GM19035 (cell line): ENCODE measurements at regions not wholly inside any gene's neighbourhood (a gene's known extent, or its start where the extent isn't known, plus 50 kb on each side); places are given as distances from the start of the nearest gene placed in this dataset.
"Not testable (repeated sequence)": the region's sequence is repeated elsewhere in the genome, so short reads cannot be mapped to it uniquely, and the experiment has no call there.

Source experiments
- ATAC-seq: cut with Tn5 transposase; IDR thresholded peaks from one replicate; pipeline ENCODE4 v1.9.1; 2021; ENCODE audit not compliant: unreplicated experiment

DNA sequence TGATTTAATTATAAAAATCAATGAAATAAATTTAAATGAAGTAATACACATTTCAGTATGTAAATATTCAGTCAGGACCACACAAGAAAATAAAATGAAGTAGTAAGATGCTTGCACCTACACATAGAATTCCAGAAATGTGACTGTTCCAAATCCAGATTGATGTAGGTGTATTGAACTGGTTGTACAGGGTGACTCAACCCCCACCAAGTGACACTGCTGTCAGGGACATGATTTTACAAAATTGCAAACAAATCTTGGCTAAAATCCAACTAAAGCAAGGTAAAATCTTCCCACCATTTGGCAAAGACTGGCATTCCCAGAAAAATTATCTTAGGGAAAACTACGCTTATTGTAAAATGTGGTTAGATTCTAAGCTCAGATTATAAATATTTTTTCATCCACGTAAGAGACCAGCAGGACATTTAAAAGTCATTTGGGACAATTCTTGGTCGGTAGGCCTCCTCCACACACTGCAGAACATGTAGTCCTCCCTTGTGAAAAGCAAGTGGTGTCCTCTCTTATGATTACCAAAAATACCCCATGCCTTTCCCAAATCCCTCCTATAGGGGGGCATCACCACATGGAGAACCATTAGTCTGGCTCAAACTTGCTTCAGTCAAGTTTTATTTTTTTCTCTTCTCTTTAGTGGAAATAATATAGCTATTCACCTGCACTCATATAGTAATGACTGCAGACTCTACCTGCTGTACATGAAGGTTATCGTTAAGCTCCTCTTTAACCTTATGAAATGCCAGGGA lies 287.1 kb upstream of the SMIM30 start:
- ATAC-seq: no peak

DNA sequence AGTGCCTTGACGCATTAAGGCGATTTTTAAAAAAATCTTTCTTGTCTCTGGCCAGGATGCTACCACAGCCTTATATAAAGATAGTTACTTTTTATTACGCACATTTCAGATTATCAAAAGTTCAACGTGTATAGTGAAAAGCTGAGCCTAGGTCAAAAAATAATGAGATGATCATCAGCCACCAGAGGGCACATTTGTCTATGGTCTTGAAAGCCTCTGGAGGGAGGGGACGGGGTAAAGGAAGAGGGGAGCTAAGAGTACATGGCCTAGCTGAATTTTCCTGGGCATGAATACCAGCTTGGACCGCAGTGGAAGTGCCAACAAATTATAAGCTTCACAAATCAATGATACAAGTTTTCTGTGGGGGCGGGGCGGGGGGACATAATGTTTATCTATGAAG lies 285.9 kb upstream of the SMIM30 start:
- ATAC-seq: no peak

DNA sequence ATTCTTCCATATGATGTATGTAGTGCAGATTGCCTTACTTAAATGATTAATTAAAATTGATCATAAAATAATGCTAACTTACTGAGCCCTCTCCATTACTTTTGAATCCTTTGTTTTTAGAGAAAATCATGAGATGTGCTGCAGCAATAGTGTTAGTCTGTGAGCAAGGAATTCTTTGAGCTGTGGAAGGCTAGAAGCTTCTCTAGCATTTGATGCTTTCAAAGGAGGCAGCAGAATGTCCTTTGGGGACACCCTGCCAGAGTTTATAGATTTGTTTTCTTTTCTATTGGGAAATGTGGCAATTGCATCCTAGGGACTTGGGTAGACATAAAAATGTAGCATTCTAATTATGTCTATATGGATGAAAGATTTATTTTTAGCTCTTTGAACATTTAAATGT lies 284.1 kb upstream of the SMIM30 start:
- no peak for ATAC-seq

DNA sequence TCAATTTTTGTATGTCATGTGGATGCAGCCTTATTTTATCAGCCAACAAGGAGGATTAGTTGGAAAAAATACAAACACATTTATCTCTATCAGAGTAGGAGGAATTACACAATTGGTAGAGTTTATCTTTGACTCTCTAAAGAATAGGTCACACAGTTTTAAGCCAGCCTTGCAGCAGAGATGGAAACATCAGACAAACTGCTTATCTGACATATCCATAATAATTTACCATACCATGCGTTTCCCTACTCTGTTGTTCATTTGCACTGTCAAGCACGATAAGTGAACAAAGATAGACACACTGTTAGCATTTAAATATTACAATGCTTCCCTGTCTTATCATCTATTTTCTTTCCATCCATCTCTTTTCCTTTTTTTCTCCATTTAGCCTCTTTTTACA lies 283.7 kb upstream of the SMIM30 start:
- no peak for ATAC-seq

DNA sequence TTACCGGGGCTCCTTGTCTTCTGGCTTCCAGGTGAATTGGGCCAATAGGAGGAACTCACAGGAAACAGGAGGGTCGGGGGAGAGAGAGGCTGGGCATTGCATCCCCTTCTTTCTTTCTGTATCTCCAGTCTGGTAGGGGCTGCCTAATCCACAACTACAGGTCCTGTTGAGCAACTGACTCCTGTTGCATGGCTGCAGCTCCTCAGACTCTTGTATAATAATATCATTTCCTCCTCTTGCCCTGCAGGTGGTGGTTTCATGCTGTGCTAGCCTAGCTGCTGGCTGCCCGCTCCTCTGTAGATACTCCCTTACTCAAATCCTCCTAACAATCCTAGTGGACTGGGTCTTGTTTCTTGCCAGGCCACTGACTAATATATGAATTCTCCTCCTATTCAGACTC lies 276.5 kb upstream of the SMIM30 start:
- no peak for ATAC-seq

GRCh38 chr7:113392841-113393540 lies 274.6 kb upstream of the SMIM30 start:
- no peak for ATAC-seq

GRCh38 chr7:113392421-113392820 lies 274.1 kb upstream of the SMIM30 start:
- ATAC-seq: no peak

GRCh38 chr7:113389112-113389646 lies 270.8 kb upstream of the SMIM30 start:
- ATAC-seq: no peak

DNA sequence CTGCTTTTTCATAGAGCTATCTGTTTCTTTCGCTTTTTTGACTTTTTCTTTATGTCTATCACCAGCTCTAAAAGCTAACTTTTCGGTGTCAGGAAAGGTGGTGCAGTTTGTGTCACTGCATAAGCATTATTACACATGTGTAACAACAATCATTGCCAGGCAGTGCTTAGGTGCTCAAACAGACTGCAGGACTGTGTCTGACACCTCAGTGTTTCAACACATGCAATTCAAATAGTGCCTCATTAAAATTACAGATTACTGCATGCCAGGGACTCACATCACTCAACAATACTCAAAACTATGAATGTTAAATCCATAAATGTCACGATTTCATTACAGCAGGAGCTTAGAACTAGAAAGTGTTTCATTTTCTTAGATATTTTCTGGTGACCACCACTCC lies 265.3 kb upstream of the SMIM30 start:
- ATAC-seq: no peak

DNA sequence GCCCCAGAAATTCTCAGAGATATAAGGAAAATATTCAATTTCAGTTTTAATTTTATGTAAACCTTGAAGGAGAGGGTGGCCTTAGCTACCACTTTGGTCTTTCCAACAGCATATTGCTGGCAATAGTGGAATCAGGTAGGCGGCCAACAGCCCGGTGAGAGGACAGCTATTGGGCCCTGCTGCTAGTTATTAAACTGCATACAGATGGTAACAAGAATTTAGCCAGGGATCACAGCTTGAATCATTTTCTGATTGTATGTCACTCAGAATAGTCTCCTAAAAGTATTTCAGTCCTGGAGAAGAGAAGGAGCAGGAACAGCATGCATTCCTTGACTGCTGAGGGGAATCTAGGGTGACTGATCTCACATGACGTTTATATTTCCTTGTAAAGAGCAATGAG lies 261.4 kb upstream of the SMIM30 start:
- ATAC-seq: no peak

DNA sequence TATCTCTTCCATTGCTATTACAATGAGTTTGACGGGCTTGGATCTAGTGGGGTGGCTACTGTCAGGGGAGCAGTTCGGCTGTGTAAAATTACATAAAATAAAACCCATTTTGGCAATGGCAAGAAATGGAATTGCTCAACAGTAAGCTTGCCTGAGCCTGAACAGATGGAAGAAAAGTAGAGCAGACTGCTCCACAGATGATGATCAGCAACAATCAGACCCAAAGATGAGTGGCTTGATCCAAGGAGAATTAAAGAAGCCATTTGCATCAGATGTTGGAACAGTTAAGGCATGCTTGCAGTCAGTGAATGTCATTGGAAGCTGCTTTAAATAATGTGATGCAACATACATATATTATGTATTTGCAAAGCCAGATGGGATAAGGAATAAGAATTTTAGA lies 256.6 kb upstream of the SMIM30 start:
- no peak for ATAC-seq

DNA sequence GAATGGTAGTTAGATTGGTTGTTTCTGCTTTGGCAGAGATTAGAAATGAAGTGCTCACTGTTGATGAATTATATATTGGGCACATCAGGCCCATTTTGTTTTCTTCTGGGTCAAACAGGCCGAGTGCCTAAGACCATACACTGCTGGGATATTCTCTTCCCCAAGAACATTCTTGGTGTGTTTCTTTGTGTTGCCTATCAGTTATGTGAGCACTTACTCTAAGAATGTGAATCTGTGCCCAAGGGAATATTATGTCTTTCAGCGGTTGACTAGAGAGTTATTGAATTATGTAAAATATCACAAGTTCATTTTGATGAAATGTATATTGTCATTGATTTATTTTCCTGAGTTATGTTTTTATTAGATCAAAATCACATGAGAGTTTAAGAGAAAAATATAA lies 255.5 kb upstream of the SMIM30 start:
- ATAC-seq: no peak

GRCh38 chr7:113371416-113372043 lies 253.2 kb upstream of the SMIM30 start:
- ATAC-seq: no peak

GRCh38 chr7:113370910-113371309 lies 252.6 kb upstream of the SMIM30 start:
- ATAC-seq: no peak

DNA sequence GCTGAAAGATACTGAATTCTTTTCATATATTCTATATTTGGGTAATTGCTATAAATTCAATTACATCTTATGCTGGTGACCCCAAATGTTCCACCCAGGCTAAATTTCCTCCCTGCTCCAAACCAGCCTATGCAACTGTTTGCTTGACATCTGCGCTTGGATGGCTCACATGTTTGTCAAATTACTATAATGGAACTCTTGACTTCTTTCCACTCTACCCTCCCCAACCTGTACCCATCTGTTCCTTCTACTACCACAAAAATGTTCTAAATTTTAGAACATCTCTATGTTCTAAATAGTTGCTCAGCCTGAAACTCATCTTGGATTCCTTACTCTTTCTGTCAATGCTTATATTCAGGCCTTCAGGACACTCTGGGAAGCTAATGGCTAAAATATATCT lies 249.9 kb upstream of the SMIM30 start:
- no peak for ATAC-seq

GRCh38 chr7:113367041-113367586 lies 248.8 kb upstream of the SMIM30 start:
- no peak for ATAC-seq

DNA sequence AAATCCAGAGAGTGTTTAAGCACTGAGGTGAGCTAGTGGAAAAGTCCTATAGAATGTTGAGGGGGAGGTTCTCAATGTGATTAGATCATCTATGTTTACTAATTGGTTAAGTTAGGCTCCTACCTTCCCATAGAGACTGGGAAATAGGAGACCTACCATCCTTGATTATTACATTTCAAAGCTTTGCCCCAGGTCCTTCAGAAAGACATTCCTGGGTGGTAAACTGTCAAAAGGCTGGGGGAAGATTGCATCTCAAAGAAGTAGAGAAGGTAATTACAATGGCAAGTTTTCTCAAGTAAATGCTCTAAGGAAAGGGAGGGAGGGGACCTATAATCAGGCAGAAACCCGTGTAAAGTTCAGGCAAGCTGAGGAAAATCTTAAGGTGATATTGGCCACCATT lies 247.8 kb upstream of the SMIM30 start:
- no peak for ATAC-seq

GRCh38 chr7:113349339-113349738 lies 231.0 kb upstream of the SMIM30 start:
- ATAC-seq: no peak

GRCh38 chr7:113339661-113340060 lies 221.3 kb upstream of the SMIM30 start:
- ATAC-seq: no peak

DNA sequence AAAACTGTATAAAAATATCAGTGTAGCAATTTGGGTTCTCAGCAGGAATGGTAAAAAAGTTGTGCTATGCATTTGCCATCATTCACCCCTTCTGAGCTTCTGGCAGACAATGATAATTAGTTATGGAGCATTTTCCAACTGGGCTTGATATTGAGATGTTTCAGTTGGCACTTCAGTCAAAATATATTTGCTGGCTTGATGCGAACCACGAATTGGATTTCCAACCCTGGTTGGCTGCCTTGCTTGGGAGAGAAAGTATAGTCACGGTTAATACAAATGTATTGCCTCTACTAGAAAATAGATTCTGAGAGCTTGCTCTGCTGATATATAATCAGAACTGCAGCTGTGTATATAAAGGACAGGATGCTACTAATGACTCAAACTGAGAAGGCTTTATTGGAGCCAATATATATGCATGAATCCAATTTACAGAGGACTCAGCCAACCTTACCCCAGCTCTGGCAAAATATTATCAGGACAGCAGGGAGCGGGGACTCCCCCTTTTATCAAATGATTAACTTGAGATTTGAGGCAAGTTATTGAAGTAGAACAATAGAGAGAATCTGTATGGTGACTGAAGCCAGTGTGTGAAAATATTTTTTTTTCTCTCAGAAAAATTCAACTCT lies 219.8 kb upstream of the SMIM30 start:
- ATAC-seq: no peak

- not testable (repeated sequence) for ATAC-seq
Measured at GRCh38 chr7:113336838-113337237, 218.5 kb upstream of the SMIM30 start.
